ENCODE measurements at regions not wholly inside any gene's neighbourhood (a gene's known extent, or its start where the extent isn't known, plus 50 kb on each side); places are given as distances from the start of the nearest gene placed in this dataset.

- no peaks in the 10 kb centered on the region for H3K4me1 ChIP-seq (ENCODE audit: control insufficient read depth, insufficient read depth, low read length)
These were observed 892.9 kb downstream of the OLFM4 start for GRCh38 chr13:53921473-53921872.

GRCh38 chr13:53941588-53942190, 913.1 kb downstream of the OLFM4 start:
- DNase-seq (ENCODE audit: low read depth, low spot score), result no peak
- Histone ChIP-seq H3K9me3 (ENCODE audit: control insufficient read depth, insufficient read depth, low read depth, low read length) (no peaks in the 10 kb centered on the region), H3K4me3 (ENCODE audit: low read depth in 2 of 2, low read length in 2 of 2) (no peak overlapping the region), H3K27ac (ENCODE audit: low read length) (no peak overlapping the region), H3K27me3 (ENCODE audit: control insufficient read depth, insufficient read depth, low read length) (no peaks in the 10 kb centered on the region), H3K36me3 (ENCODE audit: control insufficient read depth, insufficient read depth, low read length) (no peaks in the 10 kb centered on the region), H3K4me1 (ENCODE audit: control insufficient read depth, insufficient read depth, low read length) (no peaks in the 10 kb centered on the region)
- ChIA-PET POLR2A (no interaction called here), CTCF (no interaction called here)
- no TSS peak for BruUV-seq (replicated peaks)
- no peak for ATAC-seq
- in situ Hi-C loops (cut with HindIII; ENCODE audit: low pct_unique_long_range_greater_than_20kb, low sequenced_read_pairs) (no loop called here), intact Hi-C loops (cut with micrococcal nuclease; ENCODE audit: unreplicated experiment) (no loop called here)
- TF ChIP-seq SIN3A (IDR thresholded peaks at IDR 0.05; ENCODE audit: borderline replicate concordance, insufficient read depth, low read depth, low read length) (no peak), CTCF (IDR thresholded peaks at IDR 0.05) (no peak), REST (IDR thresholded peaks at IDR 0.05; ENCODE audit: insufficient read depth in 1 of 2, low read depth in 2 of 2, low read length in 1 of 2) (no peak), POLR2AphosphoS5 (IDR thresholded peaks at IDR 0.05; ENCODE audit: low read depth, low read length) (no peak), TCF7L2 (IDR thresholded peaks at IDR 0.05; ENCODE audit: low read depth, low read length) (no peak)

More at GRCh38 chr13:53921473-53921872, 892.9 kb downstream of the OLFM4 start:
- CTCF ChIA-PET, result no interaction called here
- H3K27ac ChIP-seq (ENCODE audit: low read length), result no peak overlapping the region
- no peak for TF ChIP-seq REST (IDR thresholded peaks at IDR 0.05; ENCODE audit: insufficient read depth in 1 of 2, low read depth in 2 of 2, low read length in 1 of 2)
- BruUV-seq (replicated peaks), result no TSS peak
- in situ Hi-C loops (cut with HindIII; ENCODE audit: low pct_unique_long_range_greater_than_20kb, low sequenced_read_pairs) (no loop called here), intact Hi-C loops (cut with micrococcal nuclease; ENCODE audit: unreplicated experiment) (no loop called here)
- DNase-seq (ENCODE audit: low read depth, low spot score), result no peak
- H3K27me3 ChIP-seq (ENCODE audit: control insufficient read depth, insufficient read depth, low read length), result no peaks in the 10 kb centered on the region
- ATAC-seq, result no peak
- H3K4me3 ChIP-seq (ENCODE audit: low read depth in 2 of 2, low read length in 2 of 2), result no peak overlapping the region
- POLR2A ChIA-PET, result no interaction called here
- H3K9me3 ChIP-seq (ENCODE audit: control insufficient read depth, insufficient read depth, low read depth, low read length), result no peaks in the 10 kb centered on the region
- H3K36me3 ChIP-seq (ENCODE audit: control insufficient read depth, insufficient read depth, low read length), result no peaks in the 10 kb centered on the region

All from Panc1 (cell line).